ENCODE measurements at regions not wholly inside any gene's neighbourhood (a gene's known extent, or its start where the extent isn't known, plus 50 kb on each side); places are given as distances from the start of the nearest gene placed in this dataset.

GRCh38 chr14:37994846-37995372, 212.8 kb upstream of the SSTR1 start:
- no peak for TF ChIP-seq CTCF (conservative IDR thresholded peaks at IDR 0.05; ENCODE audit: low read length)
- no peak for TF ChIP-seq EZH2phosphoT487 (IDR thresholded peaks at IDR 0.05; ENCODE audit: borderline replicate concordance, low read depth, low read length)
